GM21529 (cell line): ENCODE measurements at regions not wholly inside any gene's neighbourhood (a gene's known extent, or its start where the extent isn't known, plus 50 kb on each side); places are given as distances from the start of the nearest gene placed in this dataset.

Experiments
- ATAC-seq: cut with Tn5 transposase; IDR thresholded peaks from one replicate; pipeline ENCODE4 v1.9.1; 2021; ENCODE audit not compliant: unreplicated experiment

- no peak for ATAC-seq
Measured at GRCh38 chr15:81495780-81496467, 121.9 kb upstream of the TMC3 start.

- ATAC-seq, result no peak
Measured at GRCh38 chr15:81492969-81493645, 119.1 kb upstream of the TMC3 start.

DNA sequence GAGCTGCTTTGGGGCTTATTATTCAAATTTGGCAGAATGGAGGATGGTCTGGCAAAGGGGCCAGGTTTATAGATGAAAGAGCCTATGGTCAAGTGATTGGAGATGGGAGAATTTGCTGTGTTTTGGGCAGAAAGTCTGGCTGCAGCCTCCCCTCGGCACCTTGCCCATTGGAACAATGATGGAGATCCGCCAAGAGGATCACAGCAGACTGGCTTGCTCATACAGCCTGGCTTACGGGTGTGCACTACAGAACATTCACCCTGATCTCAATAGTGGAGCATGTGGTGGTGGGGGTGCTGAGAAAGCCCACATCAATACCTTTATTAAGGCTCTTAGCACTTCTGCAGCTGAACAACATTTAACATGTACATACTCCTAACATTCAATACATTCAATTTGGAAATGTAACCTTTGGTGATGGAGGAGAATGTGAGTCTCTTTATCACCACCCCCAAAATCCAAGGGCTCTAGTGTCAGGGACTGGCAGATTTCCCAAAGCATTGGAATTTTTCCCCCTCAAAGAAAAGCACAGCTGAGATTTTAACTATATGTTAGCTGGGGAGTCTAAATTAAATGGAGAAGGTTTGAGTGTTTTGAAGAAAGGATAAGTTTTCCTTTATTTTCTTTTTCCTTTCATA, 118.4 kb upstream of the TMC3 start:
- ATAC-seq, result no peak

DNA sequence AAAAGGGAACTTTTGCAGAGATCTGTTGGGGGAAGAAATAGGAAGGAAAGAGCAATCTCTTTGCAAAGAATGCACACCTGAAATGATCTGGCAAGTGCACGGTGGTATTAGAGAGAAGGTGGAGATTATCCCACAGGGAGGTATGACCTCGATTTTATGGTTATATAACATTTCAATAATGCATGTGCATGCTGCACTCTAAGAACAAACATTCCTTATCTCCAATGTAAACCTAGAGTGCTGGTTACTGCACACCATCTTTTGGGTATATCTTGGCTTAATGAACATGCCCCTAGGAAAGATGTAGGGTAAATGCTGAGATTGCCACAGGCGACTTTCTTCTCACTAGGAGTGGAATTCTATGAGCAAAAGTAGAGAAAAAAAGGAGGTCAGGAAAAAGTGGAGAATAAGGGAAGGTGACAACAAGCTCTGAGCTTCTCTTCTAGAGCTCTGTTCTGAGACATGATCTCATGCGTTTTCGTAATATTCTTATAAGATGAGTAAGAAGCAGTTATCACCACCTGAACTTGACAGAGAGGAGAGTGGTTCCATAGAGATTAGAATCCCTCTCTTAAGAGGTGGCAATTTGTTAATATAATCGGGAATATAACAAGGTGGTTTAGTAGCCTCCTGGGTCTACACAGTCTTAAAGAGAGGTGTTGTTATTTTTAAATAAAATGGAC, 117.5 kb upstream of the TMC3 start:
- ATAC-seq, result no peak

- ATAC-seq, result no peak
Measured at GRCh38 chr15:81485806-81486205, 111.8 kb upstream of the TMC3 start.

DNA sequence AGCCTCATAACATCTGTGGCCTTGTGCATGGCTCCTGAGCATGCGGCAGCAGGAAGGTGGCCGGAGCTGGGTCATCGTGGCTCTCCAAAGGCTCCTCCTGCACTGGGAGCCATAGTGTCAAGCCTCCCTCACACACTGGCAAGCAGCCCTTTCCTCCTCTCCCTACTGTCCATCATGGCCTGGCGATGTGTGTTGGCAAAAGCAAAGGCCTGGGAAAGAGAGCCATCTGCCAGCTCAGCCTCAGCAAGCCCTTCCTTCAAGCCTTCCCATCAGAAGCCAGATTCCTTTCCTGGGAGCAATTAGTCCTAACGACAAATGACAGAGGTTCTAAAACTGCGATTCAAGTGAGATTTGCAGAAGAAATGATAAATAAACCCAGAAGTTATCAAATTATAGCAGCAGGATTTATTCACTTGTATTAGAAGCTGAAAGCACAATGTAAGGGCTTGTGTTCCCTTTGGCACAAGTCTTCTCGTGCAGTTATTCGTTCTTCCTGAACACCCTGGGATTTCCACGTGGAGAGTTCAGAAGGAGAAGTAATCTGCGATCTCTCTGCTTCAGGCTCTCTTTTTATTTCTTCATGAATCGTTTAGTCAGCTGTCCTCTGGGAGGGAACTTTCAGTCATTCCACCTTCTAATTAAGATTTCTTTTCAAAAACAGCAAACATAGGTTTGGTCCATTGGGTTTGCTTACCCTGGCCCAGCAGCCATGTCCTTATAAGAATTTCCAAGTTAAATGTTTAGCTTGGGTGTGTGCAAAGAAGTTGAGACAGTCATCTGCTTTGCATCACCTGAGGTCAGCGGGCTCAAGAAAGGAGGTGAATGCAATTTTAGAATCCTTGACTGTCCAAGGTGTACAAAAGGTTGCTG, 110.3 kb upstream of the TMC3 start:
- no peak for ATAC-seq

DNA sequence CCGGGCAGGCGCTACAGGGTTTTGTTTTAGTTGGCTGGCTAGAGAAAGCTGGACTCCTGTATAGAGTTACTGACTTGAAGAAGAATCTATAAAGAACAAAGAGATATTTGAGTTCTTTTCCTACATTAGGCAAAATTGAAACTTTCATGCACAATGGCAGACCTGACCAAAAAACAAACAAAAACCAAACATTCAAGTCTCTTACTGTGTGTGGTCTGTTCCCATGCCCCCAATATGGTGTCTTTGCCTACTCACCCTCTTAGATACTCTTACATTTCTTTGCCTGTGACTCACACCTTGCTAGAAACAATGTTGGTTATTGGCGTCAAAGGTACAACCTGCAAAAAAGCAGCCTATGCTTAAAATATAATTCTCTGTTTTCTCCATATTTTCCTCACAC, 109.5 kb upstream of the TMC3 start:
- no peak for ATAC-seq

DNA sequence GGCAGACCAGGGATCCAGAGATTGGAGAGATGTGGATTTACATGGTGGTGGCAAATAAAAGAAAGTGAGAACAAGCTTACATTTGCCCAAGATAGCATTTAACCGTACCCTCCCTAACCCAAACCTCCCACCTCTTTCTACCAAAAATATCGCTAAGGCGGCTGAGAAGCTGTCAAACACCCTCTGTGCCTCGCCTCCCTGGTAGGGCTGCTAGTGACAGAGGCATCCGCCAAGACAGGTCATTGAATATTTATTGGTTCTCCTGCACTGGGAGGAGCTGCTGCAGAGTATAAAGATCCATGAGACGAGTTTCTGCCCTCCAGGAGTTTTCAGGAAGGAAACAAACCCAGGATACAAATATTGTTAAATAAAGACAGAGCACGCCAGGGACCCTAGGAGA, 107.3 kb upstream of the TMC3 start:
- no peak for ATAC-seq

DNA sequence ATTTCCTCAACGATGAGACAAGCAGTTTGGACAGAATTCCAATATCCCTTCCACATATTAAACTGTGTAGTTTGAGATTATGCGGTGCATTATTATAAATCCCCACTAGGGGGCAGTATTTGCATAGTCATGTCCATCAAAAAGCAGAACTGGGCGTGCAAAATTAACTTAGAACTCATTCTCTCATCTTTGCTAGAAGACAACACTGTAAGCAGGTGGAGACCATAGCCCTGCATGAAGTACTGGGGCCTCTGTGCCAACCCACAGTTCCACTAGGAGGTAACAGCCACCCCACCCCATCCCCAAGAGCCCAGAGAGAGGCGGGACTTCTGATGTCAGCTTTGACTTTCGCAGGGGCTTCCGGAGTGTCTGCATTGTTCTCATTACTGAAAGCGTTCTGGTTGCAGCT, 106.6 kb upstream of the TMC3 start:
- ATAC-seq, result no peak

DNA sequence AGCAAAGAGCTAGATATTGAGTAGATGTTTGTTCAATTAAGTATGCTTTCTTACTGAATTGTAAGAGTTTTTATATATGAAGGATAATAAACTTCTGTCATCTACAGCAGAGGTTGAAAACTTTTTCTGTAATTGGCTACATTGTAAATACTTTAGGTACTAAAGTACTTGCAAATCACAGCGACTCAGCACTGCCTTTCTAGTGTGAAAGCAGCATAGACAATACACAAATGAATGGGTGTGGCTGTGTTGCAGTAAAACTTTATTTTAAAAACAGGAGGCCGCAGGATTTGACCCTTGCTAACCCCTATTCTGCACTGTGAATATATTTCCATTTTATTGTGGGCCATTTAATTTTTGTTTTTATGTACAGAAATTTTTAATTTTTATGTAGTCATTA, 104.3 kb upstream of the TMC3 start:
- no peak for ATAC-seq

DNA sequence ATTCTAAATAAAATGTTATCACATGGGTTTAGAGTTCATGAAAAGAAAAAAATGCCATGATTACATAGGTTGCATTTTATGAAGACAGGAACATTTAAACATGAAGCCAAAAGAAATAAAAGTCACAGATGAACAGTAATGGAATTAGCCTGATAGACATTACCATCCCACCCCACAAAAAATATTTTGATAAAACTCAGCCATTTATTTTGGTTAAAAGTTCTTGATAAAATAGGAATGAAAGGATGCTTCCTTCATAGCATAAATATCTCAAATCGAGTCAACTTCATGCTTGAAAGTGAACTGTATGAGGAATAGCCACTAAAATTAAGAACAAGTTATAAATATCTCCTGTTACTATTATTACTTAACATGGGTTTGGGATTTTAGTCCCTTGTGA, 101.9 kb upstream of the TMC3 start:
- no peak for ATAC-seq

DNA sequence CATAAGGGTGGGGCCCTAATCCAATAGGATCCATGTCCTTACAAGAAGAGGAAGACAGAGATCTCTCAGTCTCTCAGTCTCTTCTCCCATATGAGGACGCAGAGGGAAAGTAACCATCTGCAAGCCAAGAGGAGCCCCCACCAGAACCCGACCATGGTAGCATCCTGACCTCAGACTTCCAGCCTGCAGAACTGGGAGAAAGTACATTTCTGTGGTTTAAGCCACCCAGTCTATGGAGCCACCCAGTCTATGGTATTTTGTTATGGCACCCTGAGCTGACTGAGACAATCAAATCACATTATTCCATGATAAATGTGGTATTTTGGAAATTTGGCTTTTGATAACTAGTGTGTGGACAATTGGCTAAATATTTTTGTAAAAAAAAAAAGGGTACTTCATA, 101.5 kb upstream of the TMC3 start:
- ATAC-seq, result no peak

- ATAC-seq, result no peak
Measured at GRCh38 chr15:81473946-81474345, 99.9 kb upstream of the TMC3 start.

- ATAC-seq, result no peak
Measured at GRCh38 chr15:81473177-81473576, 99.2 kb upstream of the TMC3 start.

GRCh38 chr15:81471151-81471550, 97.1 kb upstream of the TMC3 start:
- ATAC-seq, result no peak

GRCh38 chr15:81469154-81469553, 95.1 kb upstream of the TMC3 start:
- no peak for ATAC-seq

- no peak for ATAC-seq
Measured at GRCh38 chr15:81466741-81467140, 92.7 kb upstream of the TMC3 start.

DNA sequence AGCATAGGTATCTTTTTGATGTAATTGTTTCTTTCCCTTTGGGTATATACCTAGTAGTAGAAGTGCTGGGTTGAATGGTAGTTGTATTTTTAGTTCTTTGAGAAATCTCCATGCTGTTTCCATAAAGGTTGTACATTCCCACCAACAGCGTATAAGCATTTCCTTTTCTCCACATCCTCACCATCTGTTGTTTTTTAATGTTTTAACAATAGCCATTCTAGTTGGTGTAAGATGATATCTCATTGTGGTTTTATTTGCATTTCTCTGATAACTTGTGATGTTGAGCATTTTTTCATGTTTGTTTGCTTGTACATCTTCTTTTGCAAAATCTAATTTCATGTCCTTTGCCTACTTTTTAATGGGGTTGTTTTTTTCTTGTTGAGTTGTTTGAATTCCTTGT, 80.0 kb upstream of the TMC3 start:
- no peak for ATAC-seq

DNA sequence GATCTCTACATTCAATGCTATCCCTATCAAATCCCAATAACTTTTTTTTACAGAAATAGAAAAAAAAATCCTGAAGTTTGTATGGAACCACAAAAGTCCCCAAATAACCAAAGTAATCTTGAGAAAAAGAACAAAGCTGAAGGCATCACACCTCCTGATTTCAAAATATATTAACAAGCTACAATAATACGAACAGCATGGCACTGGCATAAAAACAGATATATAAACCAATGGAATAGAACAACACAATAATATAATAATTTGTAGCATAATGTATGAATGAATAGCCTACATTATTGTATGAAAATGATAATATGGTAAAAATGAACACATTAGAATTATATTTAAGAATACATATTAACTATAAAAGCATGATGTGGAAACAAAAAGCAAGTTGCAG, 76.7 kb upstream of the TMC3 start:
- ATAC-seq, result no peak

GRCh38 chr15:81449836-81450474, 75.9 kb upstream of the TMC3 start:
- no peak for ATAC-seq
